Astrocyte of the spinal cord (primary cell): ENCODE measurements at regions not wholly inside any gene's neighbourhood (a gene's known extent, or its start where the extent isn't known, plus 50 kb on each side); places are given as distances from the start of the nearest gene placed in this dataset.
A peak's percentile ranks its signal among the peaks of the same experiment; 100 is the strongest.

Experiments used
- DNase-seq: peaks from one replicate; pipeline ENCODE4 v3.0.0; 2011; ENCODE audit warnings: low read depth, low spot score
- H3K4me3 ChIP-seq: 2 replicates; pipeline ENCODE4 v1.5.1; 2011; ENCODE audit warnings: low read depth, mild to moderate bottlenecking, low read length, moderate library complexity
- in situ Hi-C: cut with HindIII; loops from 2 replicates; pipeline ENCODE4 v1.10.0; 2017; ENCODE audit warnings: low sequenced_read_pairs
- TF ChIP-seq, protein P1 (sequence below): IDR thresholded peaks from 2 replicates; pipeline ENCODE4 v1.5.1; 2012; ENCODE audit warnings: low read depth, mild to moderate bottlenecking, low read length, inconsistent platforms

DNA sequence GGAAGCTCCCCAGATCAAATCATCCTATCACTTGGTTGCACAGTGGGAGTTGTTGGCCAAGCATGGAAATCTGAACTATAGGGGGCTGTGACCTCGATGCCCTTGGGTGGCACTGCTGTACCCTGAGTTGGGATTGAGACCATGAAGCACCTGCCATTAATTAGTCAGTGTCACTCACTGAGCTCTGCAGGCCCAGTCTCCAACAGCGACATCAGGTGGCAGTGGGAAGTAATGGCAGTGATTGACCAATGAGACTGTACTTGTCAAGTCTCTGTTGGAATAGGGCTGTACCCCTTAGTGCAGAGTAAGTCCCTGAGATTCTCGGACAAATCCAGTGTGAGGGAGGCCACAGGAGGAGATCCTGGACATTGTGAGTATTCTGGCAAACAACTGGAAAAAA, 118.0 kb upstream of the RPL38 start:
- in situ Hi-C loops = no loop called here
- H3K4me3 ChIP-seq = no peak overlapping the region
- TF ChIP-seq, protein P1, sequence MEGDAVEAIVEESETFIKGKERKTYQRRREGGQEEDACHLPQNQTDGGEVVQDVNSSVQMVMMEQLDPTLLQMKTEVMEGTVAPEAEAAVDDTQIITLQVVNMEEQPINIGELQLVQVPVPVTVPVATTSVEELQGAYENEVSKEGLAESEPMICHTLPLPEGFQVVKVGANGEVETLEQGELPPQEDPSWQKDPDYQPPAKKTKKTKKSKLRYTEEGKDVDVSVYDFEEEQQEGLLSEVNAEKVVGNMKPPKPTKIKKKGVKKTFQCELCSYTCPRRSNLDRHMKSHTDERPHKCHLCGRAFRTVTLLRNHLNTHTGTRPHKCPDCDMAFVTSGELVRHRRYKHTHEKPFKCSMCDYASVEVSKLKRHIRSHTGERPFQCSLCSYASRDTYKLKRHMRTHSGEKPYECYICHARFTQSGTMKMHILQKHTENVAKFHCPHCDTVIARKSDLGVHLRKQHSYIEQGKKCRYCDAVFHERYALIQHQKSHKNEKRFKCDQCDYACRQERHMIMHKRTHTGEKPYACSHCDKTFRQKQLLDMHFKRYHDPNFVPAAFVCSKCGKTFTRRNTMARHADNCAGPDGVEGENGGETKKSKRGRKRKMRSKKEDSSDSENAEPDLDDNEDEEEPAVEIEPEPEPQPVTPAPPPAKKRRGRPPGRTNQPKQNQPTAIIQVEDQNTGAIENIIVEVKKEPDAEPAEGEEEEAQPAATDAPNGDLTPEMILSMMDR = peak; percentile 15
- no peak for DNase-seq

GRCh38 chr17:74087002-74087585, 116.4 kb upstream of the RPL38 start:
- no peak overlapping the region for H3K4me3 ChIP-seq
- TF ChIP-seq, protein P1 = no peak
- no peak for DNase-seq
- in situ Hi-C loops = no loop called here

DNA sequence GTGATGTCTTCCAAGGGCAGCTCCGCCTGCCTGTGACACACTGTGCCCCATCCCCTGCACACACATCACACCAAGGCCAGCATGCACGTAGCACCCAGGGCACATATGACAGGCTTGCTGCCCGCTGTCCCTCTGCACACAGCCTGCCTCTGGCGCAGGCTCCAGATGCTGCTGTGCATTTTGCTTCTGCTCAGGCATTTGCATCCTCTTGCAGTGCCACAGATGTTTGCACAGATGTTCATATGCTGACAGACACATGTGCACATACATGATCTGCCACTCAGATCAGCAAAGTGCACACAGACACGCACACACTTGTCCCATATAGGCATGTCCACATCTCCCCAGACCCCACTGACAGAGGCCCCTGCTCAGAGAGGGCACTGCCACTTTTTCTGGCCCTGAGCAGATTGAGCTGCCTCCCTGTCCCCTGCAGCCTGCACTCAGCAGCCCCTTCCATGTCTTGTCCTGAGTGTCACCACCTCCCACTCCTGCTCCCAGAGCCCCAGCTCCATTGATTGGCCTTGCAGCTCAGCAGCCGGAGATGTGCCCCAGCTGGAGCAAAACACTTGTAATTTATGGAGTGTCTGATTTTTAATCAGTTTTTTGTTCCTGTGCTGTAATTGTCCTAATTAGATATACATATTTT, 115.1 kb upstream of the RPL38 start:
- in situ Hi-C loops = no loop called here
- H3K4me3 ChIP-seq = no peak overlapping the region
- DNase-seq = no peak
- TF ChIP-seq, protein P1 = no peak

- DNase-seq = no peak
- no peak overlapping the region for H3K4me3 ChIP-seq
- in situ Hi-C loops = no loop called here
- TF ChIP-seq, protein P1 = no peak
These were observed 114.5 kb upstream of the RPL38 start for GRCh38 chr17:74088934-74089329.

- in situ Hi-C loops = no loop called here
- DNase-seq = no peak
- no peak overlapping the region for H3K4me3 ChIP-seq
- TF ChIP-seq, protein P1 = no peak
These were observed 114.1 kb upstream of the RPL38 start for GRCh38 chr17:74089380-74089779.

- TF ChIP-seq, protein P1 = peak; percentile 59
- in situ Hi-C loops = no loop called here
- peak; percentile 9 for DNase-seq
- no peak overlapping the region for H3K4me3 ChIP-seq
These were observed 113.5 kb upstream of the RPL38 start for GRCh38 chr17:74089869-74090464.
